ENCODE measurements at regions not wholly inside any gene's neighbourhood (a gene's known extent, or its start where the extent isn't known, plus 50 kb on each side); places are given as distances from the start of the nearest gene placed in this dataset.
A peak's percentile ranks its signal among the peaks of the same experiment; 100 is the strongest.

DNA sequence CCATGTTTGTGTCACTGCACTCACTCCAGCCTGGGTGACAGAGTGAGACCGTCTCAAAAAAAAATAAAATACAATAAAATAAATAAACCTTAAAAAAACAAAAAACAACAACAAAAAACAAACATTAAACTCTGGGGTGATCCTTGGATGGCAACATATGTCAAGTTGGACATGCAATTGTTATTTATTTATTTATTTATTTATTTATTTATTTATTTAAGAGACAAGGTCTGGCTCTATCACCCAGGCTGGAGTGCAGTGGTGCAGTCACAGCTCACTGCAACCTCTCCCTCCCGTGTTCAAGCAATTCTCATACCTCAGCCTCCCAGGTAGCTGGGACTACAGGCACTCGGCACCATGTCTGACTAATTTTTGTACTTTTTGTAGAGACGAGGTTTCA lies 275.5 kb downstream of the VPS13C start:
- no CpG with 5 or more reads among the region's 4 CpGs for WGBS (ENCODE audit: extremely low coverage, insufficient coverage, insufficient read length)
- H3K27me3 ChIP-seq (ENCODE audit: insufficient read depth, low read length): no peaks in the 10 kb centered on the region

DNA sequence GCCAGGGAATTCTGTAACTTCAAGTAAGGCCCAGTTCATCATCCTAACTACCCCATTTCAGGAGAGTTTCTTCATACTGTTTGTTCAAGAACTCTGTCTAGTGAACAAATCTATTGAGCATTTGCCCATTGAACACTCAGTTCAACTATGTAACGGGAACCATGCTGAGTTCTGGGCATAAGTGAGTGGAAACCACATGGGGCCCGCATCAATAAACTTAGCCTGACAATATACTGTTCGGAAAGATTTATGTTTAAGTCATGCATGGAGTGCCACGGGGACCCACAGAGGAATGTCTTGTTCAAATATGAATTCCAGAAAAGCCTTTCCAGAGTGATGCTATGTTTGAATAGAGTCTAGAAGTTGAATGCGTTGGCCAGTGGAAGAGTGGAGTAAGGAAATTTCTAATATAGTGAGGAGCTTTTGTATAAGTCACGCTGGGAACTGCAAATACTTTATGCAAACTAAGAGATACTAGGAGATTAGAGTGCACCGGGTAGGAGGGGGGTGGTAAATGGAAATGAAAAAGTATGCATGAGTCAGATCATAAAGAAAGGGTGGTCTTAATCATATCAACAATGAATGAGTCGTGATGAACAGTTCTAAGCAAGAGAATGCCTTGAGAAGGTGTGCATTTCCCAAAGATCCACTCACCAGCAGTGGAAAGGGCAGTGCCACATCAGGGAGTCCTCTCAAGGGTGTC lies 279.8 kb downstream of the VPS13C start:
- H3K23ac ChIP-seq (ENCODE audit: low read length): no peak overlapping the region
- H4K12ac ChIP-seq (ENCODE audit: low read depth, low read length): no peak overlapping the region
- H3K4me3 ChIP-seq (ENCODE audit: low read depth, low read length): no peak overlapping the region
- H2BK120ac ChIP-seq (ENCODE audit: insufficient read depth, low read length, poor library complexity): no peak overlapping the region
- H3K4me1 ChIP-seq (ENCODE audit: control insufficient read depth in 1 of 2, insufficient read depth in 2 of 2, low read length in 2 of 2): peaks cover 0 to 4% of the 10 kb centered on the region in 2 experiments
- no peak overlapping the region for H4K91ac ChIP-seq (ENCODE audit: low read depth, low read length)
- H2BK12ac ChIP-seq (ENCODE audit: low read length): no peak overlapping the region
- no peak for DNase-seq
- no peak overlapping the region for H2AFZ ChIP-seq (ENCODE audit: insufficient read depth, low read length, poor library complexity)
- H2BK5ac ChIP-seq (ENCODE audit: low read depth, low read length, poor library complexity): no peak overlapping the region
- H3K9ac ChIP-seq (ENCODE audit: low read length): peak overlapping the region; percentile 40
- no CpG with 5 or more reads among the region's 8 CpGs for WGBS (ENCODE audit: extremely low coverage, insufficient coverage, insufficient read length)
- no peak overlapping the region for H3K14ac ChIP-seq (ENCODE audit: low read length)
- no peak overlapping the region for H4K8ac ChIP-seq (ENCODE audit: low read depth, low read length)
- no peaks in the 10 kb centered on the region for H3K9me3 ChIP-seq (ENCODE audit: insufficient read depth, low read depth, low read length)
- no peak overlapping the region for H3K18ac ChIP-seq (ENCODE audit: low read length)
- H3K27ac ChIP-seq (ENCODE audit: low read depth, low read length): no peak overlapping the region
- no peak overlapping the region for H3K4ac ChIP-seq (ENCODE audit: low read depth, low read length)
- no peaks in the 10 kb centered on the region for H3K79me1 ChIP-seq (ENCODE audit: low read length)
- no peaks in the 10 kb centered on the region for H3K36me3 ChIP-seq (ENCODE audit: control insufficient read depth in 1 of 2, insufficient read depth in 2 of 2, low read length in 2 of 2)
- H3K27me3 ChIP-seq (ENCODE audit: insufficient read depth, low read length): no peaks in the 10 kb centered on the region
- H3K4me2 ChIP-seq (ENCODE audit: low read length): no peak overlapping the region
- no peaks in the 10 kb centered on the region for H3K79me2 ChIP-seq (ENCODE audit: control insufficient read depth, insufficient read depth, low read length, poor library complexity)
- no peak overlapping the region for H2AK5ac ChIP-seq (ENCODE audit: low read length)

More for the DNA sequence above, 275.5 kb downstream of the VPS13C start:
- Histone ChIP-seq H3K36me3 (ENCODE audit: control insufficient read depth in 1 of 2, insufficient read depth in 2 of 2, low read length in 2 of 2) (no peaks in the 10 kb centered on the region), H3K4ac (ENCODE audit: low read depth, low read length) (no peak overlapping the region), H3K4me1 (ENCODE audit: control insufficient read depth in 1 of 2, insufficient read depth in 2 of 2, low read length in 2 of 2) (no peaks in the 10 kb centered on the region), H3K23ac (ENCODE audit: low read length) (no peak overlapping the region), H3K79me2 (ENCODE audit: control insufficient read depth, insufficient read depth, low read length, poor library complexity) (no peaks in the 10 kb centered on the region), H3K9me3 (ENCODE audit: insufficient read depth, low read depth, low read length) (no peaks in the 10 kb centered on the region), H4K12ac (ENCODE audit: low read depth, low read length) (no peak overlapping the region), H3K4me2 (ENCODE audit: low read length) (no peak overlapping the region), H4K8ac (ENCODE audit: low read depth, low read length) (no peak overlapping the region), H3K79me1 (ENCODE audit: low read length) (no peaks in the 10 kb centered on the region), H2AK5ac (ENCODE audit: low read length) (no peak overlapping the region), H3K18ac (ENCODE audit: low read length) (no peak overlapping the region), H3K27ac (ENCODE audit: low read depth, low read length) (no peak overlapping the region), H3K14ac (ENCODE audit: low read length) (no peak overlapping the region), H2BK5ac (ENCODE audit: low read depth, low read length, poor library complexity) (no peak overlapping the region), H2BK12ac (ENCODE audit: low read length) (no peak overlapping the region), H2BK120ac (ENCODE audit: insufficient read depth, low read length, poor library complexity) (no peak overlapping the region), H3K4me3 (ENCODE audit: low read depth, low read length) (no peak overlapping the region), H4K91ac (ENCODE audit: low read depth, low read length) (no peak overlapping the region), H3K9ac (ENCODE audit: low read length) (no peak overlapping the region), H2AFZ (ENCODE audit: insufficient read depth, low read length, poor library complexity) (no peak overlapping the region)
- DNase-seq: no peak

DNA sequence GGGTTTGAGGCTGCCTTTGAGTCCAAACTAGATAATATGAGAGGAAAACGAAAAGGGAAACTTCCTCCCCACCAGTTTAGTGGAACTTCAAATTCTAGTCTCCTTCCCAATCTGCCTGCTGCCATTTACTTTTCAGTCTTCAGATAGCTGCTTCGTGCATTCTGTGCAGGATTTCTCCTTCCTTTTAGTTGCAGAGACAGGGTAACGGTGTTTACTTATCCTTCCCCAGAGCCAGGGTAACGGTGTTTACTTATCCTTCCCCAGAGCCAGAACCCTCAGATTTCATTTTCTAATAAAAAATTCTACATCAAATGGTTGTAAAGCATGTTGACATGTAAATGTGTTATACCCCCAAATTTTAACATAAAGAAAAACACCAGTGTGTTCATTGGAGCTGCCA lies 282.6 kb downstream of the VPS13C start:
- no peak overlapping the region for H3K27ac ChIP-seq (ENCODE audit: low read depth, low read length)
- no peak overlapping the region for H4K91ac ChIP-seq (ENCODE audit: low read depth, low read length)
- H2BK12ac ChIP-seq (ENCODE audit: low read length): no peak overlapping the region
- no peak for DNase-seq
- H3K79me2 ChIP-seq (ENCODE audit: control insufficient read depth, insufficient read depth, low read length, poor library complexity): no peaks in the 10 kb centered on the region
- no peak overlapping the region for H4K8ac ChIP-seq (ENCODE audit: low read depth, low read length)
- no peak overlapping the region for H2AK5ac ChIP-seq (ENCODE audit: low read length)
- H4K12ac ChIP-seq (ENCODE audit: low read depth, low read length): no peak overlapping the region
- H3K36me3 ChIP-seq (ENCODE audit: control insufficient read depth in 1 of 2, insufficient read depth in 2 of 2, low read length in 2 of 2): no peaks in the 10 kb centered on the region
- H3K4ac ChIP-seq (ENCODE audit: low read depth, low read length): no peak overlapping the region
- no peak overlapping the region for H3K23ac ChIP-seq (ENCODE audit: low read length)
- H2BK120ac ChIP-seq (ENCODE audit: insufficient read depth, low read length, poor library complexity): no peak overlapping the region
- no peaks in the 10 kb centered on the region for H3K9me3 ChIP-seq (ENCODE audit: insufficient read depth, low read depth, low read length)
- H2AFZ ChIP-seq (ENCODE audit: insufficient read depth, low read length, poor library complexity): no peak overlapping the region
- no CpG with 5 or more reads among the region's 4 CpGs for WGBS (ENCODE audit: extremely low coverage, insufficient coverage, insufficient read length)
- no peak overlapping the region for H3K14ac ChIP-seq (ENCODE audit: low read length)
- H3K4me3 ChIP-seq (ENCODE audit: low read depth, low read length): no peak overlapping the region
- H3K27me3 ChIP-seq (ENCODE audit: insufficient read depth, low read length): no peaks in the 10 kb centered on the region
- no peaks in the 10 kb centered on the region for H3K79me1 ChIP-seq (ENCODE audit: low read length)
- H3K4me1 ChIP-seq (ENCODE audit: control insufficient read depth in 1 of 2, insufficient read depth in 2 of 2, low read length in 2 of 2): peaks cover 0 to 4% of the 10 kb centered on the region in 2 experiments
- no peak overlapping the region for H2BK5ac ChIP-seq (ENCODE audit: low read depth, low read length, poor library complexity)
- no peak overlapping the region for H3K4me2 ChIP-seq (ENCODE audit: low read length)
- H3K9ac ChIP-seq (ENCODE audit: low read length): no peak overlapping the region
- H3K18ac ChIP-seq (ENCODE audit: low read length): no peak overlapping the region

DNA sequence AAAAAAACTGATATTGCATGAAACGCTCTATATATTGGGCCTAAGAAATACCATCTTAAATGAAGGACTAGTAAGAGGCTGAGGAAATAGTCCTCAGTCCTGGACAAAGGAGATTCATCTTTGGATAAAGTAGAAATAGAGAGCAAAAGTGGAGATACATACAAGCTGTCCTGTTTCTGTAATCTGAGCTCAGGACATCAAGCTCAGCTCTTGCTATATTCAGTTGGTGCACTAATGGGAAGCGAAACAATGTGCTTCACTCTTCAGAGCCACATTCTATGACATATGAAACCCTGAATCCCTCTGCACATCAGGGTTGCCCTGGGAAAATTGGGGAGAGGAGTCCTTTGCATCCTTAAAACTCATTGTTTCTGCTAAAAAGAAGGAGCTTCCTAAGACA lies 290.7 kb downstream of the VPS13C start:
- WGBS (ENCODE audit: extremely low coverage, insufficient coverage, insufficient read length): no CpG with 5 or more reads among the region's 2 CpGs

More for the DNA sequence above, 290.7 kb downstream of the VPS13C start:
- no peaks in the 10 kb centered on the region for H3K79me2 ChIP-seq (ENCODE audit: control insufficient read depth, insufficient read depth, low read length, poor library complexity)
- H3K14ac ChIP-seq (ENCODE audit: low read length): no peak overlapping the region
- H3K4ac ChIP-seq (ENCODE audit: low read depth, low read length): no peak overlapping the region
- no peak overlapping the region for H2BK5ac ChIP-seq (ENCODE audit: low read depth, low read length, poor library complexity)
- peaks cover 0 to 2% of the 10 kb centered on the region in 2 experiments for H3K4me1 ChIP-seq (ENCODE audit: control insufficient read depth in 1 of 2, insufficient read depth in 2 of 2, low read length in 2 of 2)
- no peak overlapping the region for H4K8ac ChIP-seq (ENCODE audit: low read depth, low read length)
- H2AFZ ChIP-seq (ENCODE audit: insufficient read depth, low read length, poor library complexity): no peak overlapping the region
- no peak overlapping the region for H2BK12ac ChIP-seq (ENCODE audit: low read length)
- H4K91ac ChIP-seq (ENCODE audit: low read depth, low read length): no peak overlapping the region
- H3K27ac ChIP-seq (ENCODE audit: low read depth, low read length): no peak overlapping the region
- no peaks in the 10 kb centered on the region for H3K27me3 ChIP-seq (ENCODE audit: insufficient read depth, low read length)
- DNase-seq: no peak
- no peaks in the 10 kb centered on the region for H3K36me3 ChIP-seq (ENCODE audit: control insufficient read depth in 1 of 2, insufficient read depth in 2 of 2, low read length in 2 of 2)
- H3K79me1 ChIP-seq (ENCODE audit: low read length): no peaks in the 10 kb centered on the region
- H2AK5ac ChIP-seq (ENCODE audit: low read length): no peak overlapping the region
- no peak overlapping the region for H3K23ac ChIP-seq (ENCODE audit: low read length)
- H3K18ac ChIP-seq (ENCODE audit: low read length): no peak overlapping the region
- no peak overlapping the region for H3K4me3 ChIP-seq (ENCODE audit: low read depth, low read length)
- no peak overlapping the region for H3K9ac ChIP-seq (ENCODE audit: low read length)
- no peak overlapping the region for H4K12ac ChIP-seq (ENCODE audit: low read depth, low read length)
- H3K9me3 ChIP-seq (ENCODE audit: insufficient read depth, low read depth, low read length): no peaks in the 10 kb centered on the region
- H2BK120ac ChIP-seq (ENCODE audit: insufficient read depth, low read length, poor library complexity): no peak overlapping the region
- no peak overlapping the region for H3K4me2 ChIP-seq (ENCODE audit: low read length)

Measured in trophoblast cell (in vitro differentiated cells and primary cell).